ENCODE measurements at regions not wholly inside any gene's neighbourhood (a gene's known extent, or its start where the extent isn't known, plus 50 kb on each side); places are given as distances from the start of the nearest gene placed in this dataset.
A peak's percentile ranks its signal among the peaks of the same experiment; 100 is the strongest.

DNA sequence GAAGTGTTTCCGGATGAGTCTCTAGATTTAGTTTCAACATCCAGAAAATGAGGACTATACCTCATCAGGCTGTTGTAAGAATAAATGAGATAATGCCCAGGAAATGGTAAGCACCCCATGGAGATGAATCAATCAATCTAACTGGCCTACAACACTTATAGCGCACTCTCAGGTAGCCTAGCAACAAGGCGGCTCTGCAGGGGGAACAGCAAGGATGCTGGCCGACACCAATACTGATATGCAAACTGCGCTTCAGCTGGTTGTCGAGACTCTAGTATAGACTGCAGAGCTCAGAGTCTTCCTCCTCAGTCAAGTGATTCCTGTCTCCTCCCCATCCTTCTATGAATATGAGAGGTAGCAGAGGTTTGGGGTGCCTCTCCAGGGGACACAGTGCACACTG is 218.8 kb upstream of the WWC1 start:
- Histone ChIP-seq H3K9me3 (peaks cover 10% of the 10 kb centered on the region), H3K4me3 (no peak overlapping the region), H3K4me2 (no peak overlapping the region), H4K20me1 (no peaks in the 10 kb centered on the region; the same call in 1 of the 2 replicates), H3K27ac (no peak overlapping the region; the same call in 1 of the 2 replicates), H3K9ac (no peak overlapping the region), H3K4me1 (peaks cover 24% of the 10 kb centered on the region), H3K36me3 (peaks cover 59% of the 10 kb centered on the region), H3K27me3 (no peaks in the 10 kb centered on the region)
- no peak for TF ChIP-seq Cebpa-rat (IDR thresholded peaks at IDR 0.05)

DNA sequence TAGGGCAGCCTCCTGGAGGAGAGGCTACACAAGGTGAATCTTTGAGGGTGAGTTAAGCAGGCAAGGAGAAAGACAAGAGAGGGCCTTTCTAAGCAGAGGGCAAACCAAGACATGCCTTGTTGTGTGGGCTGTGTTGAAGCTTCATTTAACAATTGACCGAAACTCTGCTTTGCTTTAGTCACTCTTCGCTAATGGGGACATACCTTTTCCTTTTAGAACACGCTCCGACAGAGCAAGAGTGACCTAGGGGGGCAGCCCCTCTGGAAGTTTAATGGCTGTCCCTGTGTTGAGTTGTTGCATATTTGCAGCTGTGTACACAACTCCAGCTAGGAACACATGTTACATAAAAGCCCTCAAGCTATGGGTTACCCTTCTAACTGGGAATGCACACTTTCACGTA is 218.1 kb upstream of the WWC1 start:
- Histone ChIP-seq H4K20me1 (no peaks in the 10 kb centered on the region; the same call in 1 of the 2 replicates), H3K36me3 (peaks cover 54% of the 10 kb centered on the region), H3K4me3 (no peak overlapping the region), H3K4me2 (peak overlapping the region; percentile 67; the same call in 1 of the 2 replicates), H3K4me1 (peaks cover 24% of the 10 kb centered on the region), H3K9ac (no peak overlapping the region), H3K27me3 (no peaks in the 10 kb centered on the region), H3K9me3 (peaks cover 16% of the 10 kb centered on the region), H3K27ac (no peak overlapping the region; the same call in 1 of the 2 replicates)
- TF ChIP-seq Cebpa-rat (IDR thresholded peaks at IDR 0.05): no peak

DNA sequence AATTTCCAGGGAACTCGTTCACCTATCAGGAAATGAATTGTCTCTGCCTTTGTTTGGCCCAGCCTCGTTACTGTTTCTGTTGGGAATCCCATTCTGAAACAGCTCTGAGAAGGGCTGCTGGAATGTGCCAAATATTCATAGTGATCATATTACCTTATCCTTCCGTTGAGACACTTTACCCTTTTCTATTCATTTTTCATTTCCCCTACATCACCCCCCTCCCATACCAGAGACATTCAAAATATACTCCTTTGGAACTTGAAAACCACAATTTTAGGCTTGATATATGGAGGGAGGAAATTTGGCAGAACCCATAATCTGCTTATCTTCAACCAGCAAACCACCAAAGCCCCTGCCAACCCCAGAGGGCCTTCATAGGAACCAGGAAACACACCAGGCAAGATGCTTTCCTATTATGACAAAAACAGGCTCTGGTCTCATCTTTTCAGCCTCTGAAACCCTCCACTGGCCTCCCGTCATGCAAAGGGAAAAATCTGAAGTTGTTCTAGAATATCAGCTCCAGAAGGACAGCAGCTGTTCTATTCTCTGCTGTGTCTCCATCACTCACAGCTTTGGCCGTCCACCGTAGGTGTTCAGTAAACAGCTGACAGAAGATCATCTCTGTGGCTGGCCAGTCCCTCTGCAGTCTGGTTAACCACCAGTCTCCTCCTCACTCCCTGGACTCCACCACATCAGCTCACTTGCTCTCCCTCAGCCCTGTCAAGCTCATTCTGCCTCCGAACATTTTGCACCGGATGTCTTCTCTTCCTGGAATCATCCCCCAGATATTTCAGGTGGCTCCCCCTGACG is 217.2 kb upstream of the WWC1 start:
- TF ChIP-seq Cebpa-rat (IDR thresholded peaks at IDR 0.05): no peak
- Histone ChIP-seq H3K27me3 (no peaks in the 10 kb centered on the region), H3K9ac (no peak overlapping the region), H4K20me1 (no peaks in the 10 kb centered on the region; the same call in 1 of the 2 replicates), H3K4me1 (peaks cover 24% of the 10 kb centered on the region), H3K36me3 (peaks cover 50% of the 10 kb centered on the region), H3K4me3 (no peak overlapping the region), H3K27ac (no peak overlapping the region), H3K9me3 (peaks cover 17% of the 10 kb centered on the region), H3K4me2 (peak overlapping the region; percentile 67)

DNA sequence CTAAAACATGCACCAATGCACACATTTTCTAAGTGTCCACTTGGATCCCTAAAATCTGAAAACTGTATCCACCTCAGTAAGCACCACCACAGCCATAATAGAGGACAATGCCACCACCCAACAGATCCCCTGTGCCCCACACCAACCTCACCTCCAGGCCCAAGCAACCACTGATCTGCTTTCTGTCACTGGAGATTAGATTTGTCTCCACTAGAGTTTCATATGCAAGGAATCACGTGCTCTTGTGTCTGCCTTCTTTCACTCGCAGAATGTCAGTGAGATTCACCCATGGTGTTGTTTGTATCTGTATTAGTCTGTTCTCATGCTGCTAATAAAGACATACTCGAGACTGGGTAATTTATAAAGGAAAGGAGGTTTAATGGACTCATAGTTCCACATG is 216.1 kb upstream of the WWC1 start:
- H4K20me1 ChIP-seq: no peaks in the 10 kb centered on the region; the same call in 1 of the 2 replicates
- no peak overlapping the region for H3K27ac ChIP-seq
- peaks cover 17% of the 10 kb centered on the region for H3K9me3 ChIP-seq

DNA sequence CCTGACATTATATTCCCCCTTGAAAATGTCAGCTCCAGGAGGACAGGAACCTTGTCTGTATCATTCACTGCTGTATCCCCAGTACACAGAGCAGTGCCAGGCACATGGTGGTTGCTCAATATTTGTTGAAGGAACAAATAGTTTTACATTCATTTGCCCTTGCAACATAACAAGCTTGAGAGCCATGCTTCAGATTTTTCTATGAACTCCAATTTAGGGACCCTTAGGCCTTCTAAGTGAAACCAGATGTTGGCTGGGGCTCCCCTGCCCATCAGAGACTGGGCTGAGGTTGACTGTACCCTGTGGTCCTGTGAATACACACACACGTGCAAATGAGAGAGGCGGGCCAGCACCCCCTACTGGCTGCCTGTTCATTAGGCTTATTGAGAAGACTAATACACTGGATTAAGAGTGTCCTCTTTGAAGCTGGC is 214.9 kb upstream of the WWC1 start:
- Histone ChIP-seq H3K4me2 (no peak overlapping the region), H3K27ac (no peak overlapping the region), H3K4me1 (peaks cover 24% of the 10 kb centered on the region), H3K4me3 (no peak overlapping the region), H3K9ac (no peak overlapping the region), H4K20me1 (no peaks in the 10 kb centered on the region; the same call in 1 of the 2 replicates), H3K36me3 (peaks cover 43% of the 10 kb centered on the region), H3K9me3 (peaks cover 17% of the 10 kb centered on the region), H3K27me3 (no peaks in the 10 kb centered on the region)
- no peak for TF ChIP-seq Cebpa-rat (IDR thresholded peaks at IDR 0.05)

More for the DNA sequence above, 216.1 kb upstream of the WWC1 start:
- TF ChIP-seq Cebpa-rat (IDR thresholded peaks at IDR 0.05): no peak
- no peak overlapping the region for H3K9ac ChIP-seq
- peaks cover 24% of the 10 kb centered on the region for H3K4me1 ChIP-seq
- H3K4me3 ChIP-seq: no peak overlapping the region
- H3K4me2 ChIP-seq: no peak overlapping the region
- H3K36me3 ChIP-seq: peaks cover 43% of the 10 kb centered on the region
- H3K27me3 ChIP-seq: no peaks in the 10 kb centered on the region

DNA sequence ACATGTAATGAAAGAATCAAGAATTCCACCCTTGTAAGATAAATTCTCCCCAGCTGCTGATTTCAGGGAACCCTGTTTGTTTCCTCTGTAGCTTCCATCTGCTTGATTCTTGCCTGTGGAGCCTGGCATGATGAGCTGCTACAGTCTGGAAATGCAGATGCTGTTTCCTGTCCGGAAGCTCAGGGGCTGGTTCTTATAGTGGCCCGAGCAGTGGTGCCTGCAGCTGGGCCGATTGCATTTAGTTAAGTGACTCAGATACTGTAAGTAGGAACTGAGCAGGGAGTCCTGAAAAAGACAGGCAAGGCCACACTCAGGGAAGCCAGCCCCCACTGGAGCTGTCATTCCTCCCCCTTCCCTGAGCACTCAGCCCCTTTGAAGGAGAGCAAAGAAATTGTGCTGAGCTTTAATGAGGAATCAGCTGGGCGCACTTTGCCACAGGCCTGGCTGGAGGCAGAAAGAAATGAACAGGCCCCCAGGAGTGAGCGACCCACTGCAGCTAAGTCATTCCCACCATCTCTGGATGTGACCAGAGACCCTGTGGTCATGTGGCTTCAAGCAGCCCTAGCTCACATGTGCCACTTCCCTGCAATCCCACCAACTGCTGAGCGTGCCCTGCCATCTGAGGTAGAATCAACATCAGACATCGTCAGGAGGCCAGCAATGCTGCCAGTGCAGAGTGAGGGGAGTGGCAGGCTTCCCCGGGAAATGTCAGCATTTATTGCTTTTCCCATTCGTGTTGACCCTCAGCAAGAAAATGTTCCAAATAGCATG is 206.0 kb upstream of the WWC1 start:
- Histone ChIP-seq H3K27me3 (no peaks in the 10 kb centered on the region), H3K4me3 (no peak overlapping the region), H3K4me1 (peaks cover 8% of the 10 kb centered on the region; the same call in 1 of the 2 replicates), H3K9ac (no peak overlapping the region), H4K20me1 (no peaks in the 10 kb centered on the region; the same call in 1 of the 2 replicates), H3K4me2 (no peak overlapping the region), H3K9me3 (no peaks in the 10 kb centered on the region), H3K27ac (no peak overlapping the region), H3K36me3 (peaks cover 67% of the 10 kb centered on the region)
- TF ChIP-seq Cebpa-rat (IDR thresholded peaks at IDR 0.05): no peak

DNA sequence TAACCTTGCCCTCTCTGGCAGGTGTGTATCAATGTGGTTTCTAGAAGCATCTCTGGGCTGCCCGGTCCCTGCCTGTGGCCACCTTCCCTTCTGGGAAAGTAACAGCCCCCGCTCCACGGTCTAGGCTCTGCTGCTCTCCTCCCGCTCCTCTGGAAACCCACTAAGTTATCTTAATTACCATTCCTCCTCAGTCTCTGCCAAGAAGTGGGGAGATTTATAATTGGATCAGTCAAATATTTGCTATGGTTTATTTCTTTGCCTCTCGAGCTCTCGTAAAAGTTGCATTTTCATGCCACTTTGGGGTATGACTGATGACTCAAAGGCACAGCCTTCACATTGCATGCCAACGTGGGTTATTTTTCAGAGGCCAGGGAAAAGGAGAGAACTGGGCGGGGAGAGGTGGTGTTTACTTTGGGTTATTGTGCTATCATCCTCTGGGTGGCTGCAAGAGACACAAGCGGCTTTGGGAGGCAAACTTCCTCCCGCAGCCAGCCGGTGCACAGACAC is 205.3 kb upstream of the WWC1 start:
- Histone ChIP-seq H4K20me1 (no peaks in the 10 kb centered on the region; the same call in 1 of the 2 replicates), H3K27me3 (no peaks in the 10 kb centered on the region), H3K4me2 (no peak overlapping the region), H3K4me1 (peaks cover 8% of the 10 kb centered on the region; the same call in 1 of the 2 replicates), H3K27ac (no peak overlapping the region), H3K9ac (no peak overlapping the region), H3K36me3 (peaks cover 72% of the 10 kb centered on the region), H3K9me3 (no peaks in the 10 kb centered on the region), H3K4me3 (no peak overlapping the region)
- no peak for TF ChIP-seq Cebpa-rat (IDR thresholded peaks at IDR 0.05)

DNA sequence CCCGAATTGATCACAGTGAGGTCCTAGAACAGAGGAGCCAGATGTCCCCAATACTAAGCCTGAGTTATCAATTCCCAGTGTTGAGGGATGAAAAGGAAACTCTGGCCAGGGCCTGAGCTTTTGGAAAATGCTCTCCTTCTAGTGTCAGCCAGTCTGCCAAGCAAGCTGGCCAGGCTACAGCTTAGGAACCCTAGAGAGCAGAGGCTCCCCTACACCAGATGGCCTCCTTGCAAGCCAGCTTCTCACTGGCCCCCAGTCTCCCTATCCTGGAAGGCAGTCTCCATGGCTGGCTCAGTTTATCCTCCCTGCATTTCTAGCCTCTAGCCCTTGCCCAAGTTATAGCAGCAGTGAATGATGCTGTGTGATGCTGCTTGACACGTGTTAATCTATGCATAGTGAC is 204.7 kb upstream of the WWC1 start:
- H3K27ac ChIP-seq: no peak overlapping the region
- peaks cover 77% of the 10 kb centered on the region for H3K36me3 ChIP-seq
- TF ChIP-seq Cebpa-rat (IDR thresholded peaks at IDR 0.05): no peak
- no peak overlapping the region for H3K9ac ChIP-seq
- no peaks in the 10 kb centered on the region for H3K9me3 ChIP-seq
- H3K27me3 ChIP-seq: no peaks in the 10 kb centered on the region
- H3K4me2 ChIP-seq: no peak overlapping the region
- H4K20me1 ChIP-seq: no peaks in the 10 kb centered on the region; the same call in 1 of the 2 replicates
- H3K4me3 ChIP-seq: no peak overlapping the region
- peaks cover 8% of the 10 kb centered on the region; the same call in 1 of the 2 replicates for H3K4me1 ChIP-seq

DNA sequence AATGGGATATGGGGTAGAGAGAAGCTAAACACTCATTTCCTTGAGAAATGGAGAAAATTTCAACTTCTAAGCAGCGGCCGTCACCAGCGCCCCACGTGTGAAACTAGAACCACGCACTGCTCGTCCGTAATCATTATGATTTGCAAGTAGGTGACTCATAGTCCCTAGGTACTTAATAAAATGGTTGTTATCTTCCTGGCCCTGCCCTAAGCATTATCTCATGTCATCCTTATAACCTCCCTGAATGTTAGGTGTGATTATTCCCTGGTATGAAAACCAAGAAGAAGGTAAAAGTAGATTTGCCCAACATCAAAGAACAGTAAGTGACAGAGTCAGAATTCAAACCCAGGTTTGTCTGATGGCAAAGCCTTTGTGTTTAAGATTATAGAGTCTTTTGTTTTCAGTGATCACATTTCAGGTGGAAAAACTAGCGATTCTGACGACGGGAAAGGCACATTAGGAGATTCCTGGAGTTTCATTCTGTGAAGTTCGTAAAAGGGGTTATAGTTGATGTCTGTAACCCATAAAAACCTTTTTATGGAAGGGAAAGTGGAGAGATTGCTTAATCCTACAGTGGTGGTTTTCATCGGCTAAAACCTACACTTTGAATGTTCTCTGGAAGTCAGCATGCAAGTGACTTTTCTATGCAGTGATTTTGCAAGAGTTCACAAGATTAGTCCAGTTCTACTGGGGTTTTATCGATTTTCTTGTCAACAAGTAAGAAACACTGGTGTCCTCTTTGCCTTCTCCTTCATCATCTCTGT is 202.9 kb upstream of the WWC1 start:
- Histone ChIP-seq H4K20me1 (no peaks in the 10 kb centered on the region; the same call in 1 of the 2 replicates), H3K36me3 (peaks cover 83% of the 10 kb centered on the region)

More for the DNA sequence above, 202.9 kb upstream of the WWC1 start:
- Histone ChIP-seq H3K4me2 (no peak overlapping the region), H3K4me3 (no peak overlapping the region), H3K27me3 (no peaks in the 10 kb centered on the region), H3K9ac (no peak overlapping the region), H3K9me3 (no peaks in the 10 kb centered on the region), H3K4me1 (no peaks in the 10 kb centered on the region), H3K27ac (no peak overlapping the region)
- no peak for TF ChIP-seq Cebpa-rat (IDR thresholded peaks at IDR 0.05)
